AG09319 (cell line): ENCODE measurements at regions not wholly inside any gene's neighbourhood (a gene's known extent, or its start where the extent isn't known, plus 50 kb on each side); places are given as distances from the start of the nearest gene placed in this dataset.

Experiments used
- DNase-seq: peaks from one replicate; pipeline ENCODE4 v3.0.0-alpha.2; 2010; ENCODE audit warnings: low read depth; ENCODE audit errors: extremely low read depth
- CTCF ChIP-seq: IDR thresholded peaks from 2 replicates; pipeline ENCODE4 v1.5.1; 2011; ENCODE audit warnings: low read depth, mild to moderate bottlenecking, inconsistent platforms, low read length, moderate library complexity

GRCh38 chr9:744046-744712 lies 97.3 kb upstream of the DMRT1 start:
- DNase-seq = no peak
- TF ChIP-seq CTCF = no peak

GRCh38 chr9:744790-745484 lies 96.6 kb upstream of the DMRT1 start:
- DNase-seq = no peak
- TF ChIP-seq CTCF = no peak

- no peak for DNase-seq
- TF ChIP-seq CTCF = no peak
Measured at GRCh38 chr9:745761-746380, 95.6 kb upstream of the DMRT1 start.

GRCh38 chr9:746661-747434 lies 94.6 kb upstream of the DMRT1 start:
- DNase-seq = no peak
- no peak for TF ChIP-seq CTCF

- no peak for TF ChIP-seq CTCF
- no peak for DNase-seq
Measured at GRCh38 chr9:747567-747966, 93.9 kb upstream of the DMRT1 start.

GRCh38 chr9:748861-749497 lies 92.5 kb upstream of the DMRT1 start:
- TF ChIP-seq CTCF = no peak
- no peak for DNase-seq
